ENCODE measurements at regions not wholly inside any gene's neighbourhood (a gene's known extent, or its start where the extent isn't known, plus 50 kb on each side); places are given as distances from the start of the nearest gene placed in this dataset.

DNA sequence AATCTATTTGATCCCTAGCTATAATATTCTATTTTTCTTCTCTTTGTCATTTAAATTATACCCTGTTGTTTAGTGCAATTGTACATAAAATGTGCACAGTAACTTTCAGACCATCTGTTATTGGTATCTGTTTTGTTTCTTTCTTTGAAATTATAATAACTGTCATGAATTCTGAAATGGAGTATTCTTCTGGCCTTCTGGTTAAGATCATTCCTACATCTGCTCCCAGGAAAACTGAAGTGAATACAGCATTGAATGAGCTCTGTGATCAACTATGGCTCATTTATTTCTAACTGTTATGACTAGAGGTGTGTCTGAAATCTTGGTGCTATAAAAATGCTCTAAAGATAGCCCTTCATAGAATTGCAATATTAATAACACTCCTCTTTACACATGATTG is 788.4 kb upstream of the TMEFF2 start:
- TF ChIP-seq ASH2L (IDR thresholded peaks at IDR 0.05; ENCODE audit: insufficient read length, low read depth, low read length): no peak
- TF ChIP-seq MYC (CRISPR knock-in tag; IDR thresholded peaks at IDR 0.05; ENCODE audit: borderline replicate concordance): no peak
- TF ChIP-seq U2AF2 (IDR thresholded peaks at IDR 0.05; ENCODE audit: low read depth, low read length): no peak
- no peak for TF ChIP-seq ZNF549 (CRISPR knock-in tag; IDR thresholded peaks at IDR 0.05)
- TF ChIP-seq, protein P1, sequence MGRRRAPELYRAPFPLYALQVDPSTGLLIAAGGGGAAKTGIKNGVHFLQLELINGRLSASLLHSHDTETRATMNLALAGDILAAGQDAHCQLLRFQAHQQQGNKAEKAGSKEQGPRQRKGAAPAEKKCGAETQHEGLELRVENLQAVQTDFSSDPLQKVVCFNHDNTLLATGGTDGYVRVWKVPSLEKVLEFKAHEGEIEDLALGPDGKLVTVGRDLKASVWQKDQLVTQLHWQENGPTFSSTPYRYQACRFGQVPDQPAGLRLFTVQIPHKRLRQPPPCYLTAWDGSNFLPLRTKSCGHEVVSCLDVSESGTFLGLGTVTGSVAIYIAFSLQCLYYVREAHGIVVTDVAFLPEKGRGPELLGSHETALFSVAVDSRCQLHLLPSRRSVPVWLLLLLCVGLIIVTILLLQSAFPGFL (CRISPR knock-in tag; IDR thresholded peaks at IDR 0.05): no peak
